H1 (cell line): ENCODE measurements at regions not wholly inside any gene's neighbourhood (a gene's known extent, or its start where the extent isn't known, plus 50 kb on each side); places are given as distances from the start of the nearest gene placed in this dataset.

ENCODE experiments used
- CTCF ChIA-PET: fragments of 300-600 bp; sonication (Branson Sonifier 250); formaldehyde crosslinking; loops from one replicate; lab custom pipeline; 2021; ENCODE audit not compliant: partially characterized antibody; lab: Charles Lee
- POLR2A ChIA-PET: fragments of 300-600 bp; sonication (Branson Sonifier 250); formaldehyde crosslinking; loops from one replicate; lab custom pipeline; 2021; ENCODE audit warnings: inconsistent platforms; ENCODE audit not compliant: partially characterized antibody; lab: Charles Lee
- DNase-seq, 2 experiments: peaks; one replicate each; pipeline versions ENCODE4 v3.0.0 to v3.0.0-alpha.2; 2010 to 2022; ENCODE audit warnings: low spot score in 2 of 2, low read depth in 1 of 2, mixed read lengths in 1 of 2
- FAIRE-seq: peaks from 2 replicates; lab custom pipeline; 2011; peaks lifted over from hg19 to GRCh38; lab: Jason Lieb, UNC
- H2AFZ ChIP-seq: 2 replicates; pipeline ENCODE4 v1.8.1; 2012; ENCODE audit warnings: low read length, inconsistent platforms
- H2AK5ac ChIP-seq: 2 replicates; pipeline ENCODE4 v1.6.1; 2013; ENCODE audit warnings: low read depth, low read length
- H2BK120ac ChIP-seq: replicated peaks from 2 replicates; pipeline ENCODE3; 2013; ENCODE audit warnings: low read depth, low read length, inconsistent platforms
- H2BK12ac ChIP-seq: 2 replicates; pipeline ENCODE4 v1.6.1; 2013; ENCODE audit warnings: low read depth, low read length
- H2BK15ac ChIP-seq: 2 replicates; pipeline ENCODE4 v1.6.1; 2013; ENCODE audit warnings: low read length
- H2BK20ac ChIP-seq: 2 replicates; pipeline ENCODE4 v1.6.1; 2013; ENCODE audit warnings: low read length
- H2BK5ac ChIP-seq: 2 replicates; pipeline ENCODE4 v1.6.1; 2013; ENCODE audit warnings: low read depth, low read length
- H3K14ac ChIP-seq: 2 replicates; pipeline ENCODE4 v1.6.1; 2013; ENCODE audit warnings: inconsistent platforms; ENCODE audit not compliant: insufficient read length
- H3K18ac ChIP-seq: 2 replicates; pipeline ENCODE4 v1.6.1; 2013; ENCODE audit warnings: low read length; ENCODE audit errors: extremely low read depth
- H3K23ac ChIP-seq: 2 replicates; pipeline ENCODE4 v1.6.1; 2013; ENCODE audit warnings: inconsistent platforms; ENCODE audit not compliant: insufficient read length
- H3K23me2 ChIP-seq: 2 replicates; pipeline ENCODE4 v1.6.1; 2013; ENCODE audit warnings: low read depth, low read length
- H3K27ac ChIP-seq: 2 replicates; pipeline ENCODE4 v1.6.1; 2011; ENCODE audit warnings: low read depth, low read length, inconsistent platforms
- H3K27me3 ChIP-seq, 4 experiments: replicated peaks in 1 of 4; 1 replicate in 1 of 4; 2 replicates in 3 of 4; pipeline versions ENCODE4 v1.6.1 to v1.8.1; 2011 to 2013; ENCODE audit warnings: low read length in 3 of 4, mild to moderate bottlenecking in 3 of 4, inconsistent platforms in 2 of 4, mixed read lengths in 2 of 4, moderate library complexity in 1 of 4; ENCODE audit not compliant: control insufficient read depth in 3 of 4, insufficient read depth in 3 of 4; ENCODE audit errors: extremely low read depth in 1 of 4
- H3K36me3 ChIP-seq, 4 experiments: 2 replicates each; pipeline versions ENCODE4 v1.6.1 to v1.8.1; 2011 to 2013; ENCODE audit warnings: mild to moderate bottlenecking in 4 of 4, low read length in 3 of 4, moderate library complexity in 2 of 4, control low read depth in 1 of 4, inconsistent platforms in 1 of 4; ENCODE audit not compliant: insufficient read depth in 4 of 4, control insufficient read depth in 2 of 4
- H3K4ac ChIP-seq: replicated peaks from 2 replicates; pipeline ENCODE3; 2013; ENCODE audit warnings: low read length, low read depth, mixed read lengths, inconsistent platforms; ENCODE audit not compliant: insufficient read length
- H3K4me1 ChIP-seq, 4 experiments: replicated peaks in 1 of 4; 1 replicate in 1 of 4; 2 replicates in 3 of 4; pipeline versions ENCODE4 v1.6.1 to v1.8.1; 2011 to 2013; ENCODE audit warnings: low read length in 3 of 4, inconsistent platforms in 2 of 4, mixed read lengths in 1 of 4; ENCODE audit not compliant: insufficient read depth in 4 of 4, control insufficient read depth in 3 of 4
- H3K4me2 ChIP-seq, 2 experiments: 2 replicates each; pipeline versions ENCODE4 v1.6.1 to v1.8.1; 2011 to 2013; ENCODE audit warnings: low read depth in 2 of 2, low read length in 2 of 2, control low read depth in 1 of 2, inconsistent platforms in 1 of 2, mild to moderate bottlenecking in 1 of 2; ENCODE audit not compliant: insufficient read depth in 1 of 2
- H3K4me3 ChIP-seq, 4 experiments: fragments of 200-600, 300-600 bp in 1 of 4; sonication (generic), shearing (Covaris generic), sonication (Bioruptor Twin) in 1 of 4; 2 replicates each; pipeline versions ENCODE4 v1.5.1 to v1.8.1; 2011 to 2016; ENCODE audit warnings: low read length in 4 of 4, low read depth in 3 of 4, control low read depth in 2 of 4, inconsistent platforms in 2 of 4, mild to moderate bottlenecking in 2 of 4, mixed read lengths in 1 of 4, moderate library complexity in 1 of 4; ENCODE audit not compliant: insufficient read depth in 2 of 4; ENCODE audit errors: extremely low read depth in 1 of 4
- H3K56ac ChIP-seq: replicated peaks from 2 replicates; pipeline ENCODE3; 2013; ENCODE audit warnings: low read depth, mild to moderate bottlenecking, mixed read lengths, low read length, inconsistent platforms; ENCODE audit not compliant: insufficient read length
- H3K79me1 ChIP-seq: 2 replicates; pipeline ENCODE4 v1.6.1; 2013; ENCODE audit warnings: low read depth, low read length, control low read depth
- H3K79me2 ChIP-seq, 2 experiments: 2 replicates each; pipeline versions ENCODE4 v1.6.1 to v1.8.1; 2012 to 2013; ENCODE audit warnings: low read length in 2 of 2, mild to moderate bottlenecking in 2 of 2, inconsistent platforms in 1 of 2; ENCODE audit not compliant: insufficient read depth in 2 of 2, control insufficient read depth in 1 of 2
- H3K9ac ChIP-seq, 4 experiments: replicated peaks in 1 of 4; 1 replicate in 1 of 4; 2 replicates in 3 of 4; pipeline versions ENCODE4 v1.6.1 to v1.8.1; 2011 to 2013; ENCODE audit warnings: low read depth in 3 of 4, low read length in 3 of 4, control low read depth in 2 of 4, mild to moderate bottlenecking in 2 of 4, moderate library complexity in 2 of 4, inconsistent platforms in 1 of 4; ENCODE audit errors: extremely low read depth in 1 of 4
- H3K9me3 ChIP-seq, 2 experiments: 2 replicates each; pipeline versions ENCODE4 v1.6.1 to v1.8.1; 2012 to 2013; ENCODE audit warnings: mild to moderate bottlenecking in 2 of 2, moderate library complexity in 2 of 2, control low read depth in 1 of 2, inconsistent platforms in 1 of 2, low read depth in 1 of 2, low read length in 1 of 2, mixed read lengths in 1 of 2; ENCODE audit not compliant: insufficient read depth in 2 of 2
- H4K20me1 ChIP-seq, 2 experiments: replicated peaks in 1 of 2; 2 replicates each; pipeline versions ENCODE3 to v1.8.1; 2011 to 2013; ENCODE audit warnings: inconsistent platforms in 2 of 2, low read length in 2 of 2, mild to moderate bottlenecking in 1 of 2; ENCODE audit not compliant: insufficient read depth in 2 of 2, control insufficient read depth in 1 of 2
- H4K5ac ChIP-seq: 2 replicates; pipeline ENCODE4 v1.6.1; 2013; ENCODE audit warnings: low read length, low read depth, mixed read lengths, inconsistent platforms; ENCODE audit not compliant: insufficient read length
- H4K8ac ChIP-seq: 2 replicates; pipeline ENCODE4 v1.8.0; 2013; ENCODE audit warnings: mild to moderate bottlenecking, moderate library complexity, low read length, inconsistent platforms; ENCODE audit not compliant: insufficient read depth; ENCODE audit errors: extremely low read depth
- H4K91ac ChIP-seq: replicated peaks from 2 replicates; pipeline ENCODE3; 2013; ENCODE audit warnings: low read length, mixed read lengths, inconsistent platforms; ENCODE audit not compliant: insufficient read length
- EP300 ChIP-seq, 2 experiments: IDR thresholded peaks; 1 replicate in 1 of 2; 2 replicates in 1 of 2; pipeline ENCODE4 v1.6.1; 2011 to 2012; ENCODE audit warnings: low read depth in 2 of 2, low read length in 2 of 2, mild to moderate bottlenecking in 2 of 2, borderline replicate concordance in 1 of 2, inconsistent platforms in 1 of 2, moderate library complexity in 1 of 2
- RNF2 ChIP-seq: fragments of 200-900, 300-1000 bp; sonication (generic); IDR thresholded peaks from 2 replicates; pipeline ENCODE4 v1.7.1; 2016; ENCODE audit warnings: borderline replicate concordance, low read depth, mild to moderate bottlenecking, antibody characterized with exemption, low read length; ENCODE audit not compliant: poor library complexity, severe bottlenecking; ENCODE audit errors: missing control alignments
- WGBS, 2 experiments: shearing (Covaris generic) in 1 of 2; methylation state at CpG; one replicate each; pipeline versions ENCODE4 v1.1.6 to v1.1.7; 2013 to 2015; ENCODE audit warnings: low lambda C conversion rate in 2 of 2, mixed read lengths in 2 of 2, inconsistent platforms in 1 of 2, low coverage in 1 of 2, missing lambda C conversion rate in 1 of 2; ENCODE audit not compliant: insufficient replicate concordance in 2 of 2, insufficient coverage in 1 of 2, insufficient read length in 1 of 2; ENCODE audit errors: extremely low coverage in 1 of 2, missing lambda C conversion rate in 1 of 2; 5-methylcytosine and 5-hydroxymethylcytosine counted together

DNA sequence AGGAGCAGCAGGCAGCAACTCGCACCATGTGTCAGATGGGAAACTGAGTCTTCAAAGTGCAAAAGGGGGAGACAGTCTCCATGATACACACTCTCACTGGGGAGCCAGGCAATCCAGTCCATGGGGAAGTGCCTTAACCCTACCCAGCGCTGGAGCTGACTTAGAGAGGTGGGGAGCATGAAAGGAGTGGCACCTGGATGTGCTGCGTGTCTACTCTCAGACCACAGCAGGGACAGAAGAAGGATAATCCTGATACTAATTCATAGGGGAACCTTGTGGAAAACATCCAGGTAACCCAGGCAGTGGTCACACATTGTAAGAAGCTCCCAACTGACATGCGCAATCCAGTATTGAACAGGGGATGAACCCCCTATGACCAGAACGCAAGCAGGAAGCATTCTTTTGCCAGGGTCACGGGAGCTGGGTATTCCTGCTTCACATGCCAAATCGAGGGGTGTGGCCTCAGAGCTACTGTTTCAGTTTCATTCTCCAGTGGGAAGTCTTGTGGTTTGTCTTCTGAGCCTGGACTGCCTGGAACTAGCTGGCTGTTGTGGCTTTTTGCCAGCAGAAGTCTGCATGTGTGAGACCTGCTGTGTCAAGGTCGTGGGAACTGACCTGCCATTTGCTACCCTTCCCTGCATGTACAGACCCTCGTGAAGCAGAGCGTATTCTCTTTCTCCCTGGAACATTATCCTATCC lies 367.6 kb upstream of the NDN start:
- CTCF ChIA-PET, result no interaction called here

More for the DNA sequence above, 367.6 kb upstream of the NDN start:
- Histone ChIP-seq H2AFZ (peak overlapping the region; percentile 85), H3K79me1 (no peaks in the 10 kb centered on the region), H3K14ac (no peak overlapping the region), H2BK12ac (no peak overlapping the region), H3K4ac (no peak overlapping the region), H3K18ac (no peak overlapping the region), H4K20me1 (no peaks in the 10 kb centered on the region), H2AK5ac (no peak overlapping the region), H3K27me3 (no peaks in the 10 kb centered on the region), H3K79me2 (no peaks in the 10 kb centered on the region), H4K91ac (no peak overlapping the region), H3K56ac (no peak overlapping the region), H4K8ac (peak overlapping the region; percentile 45; the same call in 1 of the 2 replicates), H2BK120ac (no peak overlapping the region), H2BK20ac (no peak overlapping the region), H2BK5ac (no peak overlapping the region), H3K9me3 (peaks cover 22 to 35% of the 10 kb centered on the region in 2 experiments; a peak in 3 of 4 replicates), H3K23me2 (no peaks in the 10 kb centered on the region), H4K5ac (no peak overlapping the region), H3K36me3 (no peaks in the 10 kb centered on the region), H3K9ac (no peak overlapping the region), H3K4me2 (no peak overlapping the region), H3K23ac (no peak overlapping the region), H3K27ac (no peak overlapping the region), H3K4me1 (no peaks in the 10 kb centered on the region), H3K4me3 (no peak overlapping the region), H2BK15ac (no peak overlapping the region)
- POLR2A ChIA-PET, result no interaction called here
- FAIRE-seq (no peak), DNase-seq (no peak)
- TF ChIP-seq RNF2, result no peak
- TF ChIP-seq EP300 (IDR thresholded peaks at IDR 0.05; ENCODE audit: borderline replicate concordance in 1 of 2, low read depth in 2 of 2, low read length in 2 of 2), result no peak
- WGBS, 2 experiments, result 83% methylated on average over 10 of the region's 10 CpGs; no CpG with 5 or more reads in 1 of the 2 experiments
